Smooth muscle cell of the brain vasculature (primary cell): ENCODE measurements at regions not wholly inside any gene's neighbourhood (a gene's known extent, or its start where the extent isn't known, plus 50 kb on each side); places are given as distances from the start of the nearest gene placed in this dataset.

Source experiments
- DNase-seq: peaks from one replicate; pipeline ENCODE4 v3.0.0-alpha.2; 2012; ENCODE audit warnings: low read depth, low spot score

DNA sequence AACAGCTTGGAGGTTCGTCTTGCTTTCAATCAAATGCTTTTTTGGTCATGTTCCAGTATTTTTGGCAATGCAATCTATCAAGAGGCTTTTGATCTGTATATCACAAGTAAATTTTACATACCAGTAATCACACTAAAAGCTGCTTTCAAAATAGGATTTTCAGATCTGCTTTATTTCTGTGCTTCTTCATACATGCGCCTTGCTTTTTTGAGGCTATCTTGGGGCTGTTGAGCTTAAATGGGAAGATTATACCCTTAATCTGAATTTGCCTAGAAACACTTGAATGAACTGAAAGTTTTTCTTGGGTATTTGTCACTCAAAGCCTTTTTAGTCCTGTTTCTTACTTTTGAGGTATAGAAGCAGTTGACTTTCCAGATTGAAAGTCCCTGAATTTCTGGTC is 62.1 kb upstream of the DCBLD2 start:
- no peak for DNase-seq

DNA sequence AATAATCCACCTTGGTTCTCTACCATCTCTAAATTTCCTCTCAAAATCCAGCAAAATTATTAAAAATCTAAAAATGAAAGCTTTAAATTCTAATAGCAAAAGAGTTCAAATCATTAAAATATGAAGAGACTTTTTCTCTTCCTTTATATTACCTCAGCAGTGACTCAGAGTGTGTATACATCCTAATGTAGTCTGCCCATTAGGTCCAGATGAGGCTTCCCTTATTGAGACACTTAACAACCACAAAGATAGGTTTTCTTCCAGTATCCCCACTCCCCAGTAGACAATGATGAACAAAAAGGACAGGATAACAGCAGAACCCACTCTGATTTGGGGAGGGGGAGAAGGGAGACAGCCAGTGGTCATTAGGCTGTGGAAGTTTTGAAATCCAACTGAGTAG is 61.5 kb upstream of the DCBLD2 start:
- DNase-seq = no peak

DNA sequence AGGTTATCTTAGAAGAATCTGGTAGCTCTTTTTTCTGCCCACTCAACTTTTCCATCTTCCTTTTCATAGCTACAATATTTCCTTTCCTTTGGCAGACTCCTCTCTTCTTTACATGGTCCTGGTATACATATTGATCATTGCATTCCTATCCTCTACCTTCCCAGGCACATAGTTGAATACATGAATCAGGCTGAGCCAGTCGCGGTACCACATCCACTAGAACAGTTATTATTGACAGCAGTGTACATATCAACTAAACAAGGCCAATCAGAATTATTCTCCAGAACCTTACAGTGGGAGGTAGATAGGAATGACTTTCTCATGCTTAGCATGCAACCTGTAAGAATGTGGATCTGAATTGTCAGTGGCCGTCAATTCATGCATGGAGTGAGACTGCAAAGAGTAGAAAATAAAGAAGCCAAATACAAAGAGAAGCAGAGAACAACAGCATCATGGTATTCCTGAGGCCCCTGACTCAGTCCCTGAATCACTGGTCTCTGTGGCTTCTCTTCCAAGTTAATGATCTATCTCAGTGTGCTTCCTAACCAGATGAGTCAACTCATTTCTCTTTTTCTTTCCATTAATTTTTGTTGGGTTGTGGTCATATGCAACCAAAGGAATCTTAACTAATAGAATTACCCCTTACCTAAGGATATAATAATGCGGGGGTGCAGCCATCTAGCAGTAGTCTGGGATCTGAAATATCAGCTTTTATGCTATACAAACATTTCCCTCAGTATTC is 60.9 kb upstream of the DCBLD2 start:
- DNase-seq = no peak

DNA sequence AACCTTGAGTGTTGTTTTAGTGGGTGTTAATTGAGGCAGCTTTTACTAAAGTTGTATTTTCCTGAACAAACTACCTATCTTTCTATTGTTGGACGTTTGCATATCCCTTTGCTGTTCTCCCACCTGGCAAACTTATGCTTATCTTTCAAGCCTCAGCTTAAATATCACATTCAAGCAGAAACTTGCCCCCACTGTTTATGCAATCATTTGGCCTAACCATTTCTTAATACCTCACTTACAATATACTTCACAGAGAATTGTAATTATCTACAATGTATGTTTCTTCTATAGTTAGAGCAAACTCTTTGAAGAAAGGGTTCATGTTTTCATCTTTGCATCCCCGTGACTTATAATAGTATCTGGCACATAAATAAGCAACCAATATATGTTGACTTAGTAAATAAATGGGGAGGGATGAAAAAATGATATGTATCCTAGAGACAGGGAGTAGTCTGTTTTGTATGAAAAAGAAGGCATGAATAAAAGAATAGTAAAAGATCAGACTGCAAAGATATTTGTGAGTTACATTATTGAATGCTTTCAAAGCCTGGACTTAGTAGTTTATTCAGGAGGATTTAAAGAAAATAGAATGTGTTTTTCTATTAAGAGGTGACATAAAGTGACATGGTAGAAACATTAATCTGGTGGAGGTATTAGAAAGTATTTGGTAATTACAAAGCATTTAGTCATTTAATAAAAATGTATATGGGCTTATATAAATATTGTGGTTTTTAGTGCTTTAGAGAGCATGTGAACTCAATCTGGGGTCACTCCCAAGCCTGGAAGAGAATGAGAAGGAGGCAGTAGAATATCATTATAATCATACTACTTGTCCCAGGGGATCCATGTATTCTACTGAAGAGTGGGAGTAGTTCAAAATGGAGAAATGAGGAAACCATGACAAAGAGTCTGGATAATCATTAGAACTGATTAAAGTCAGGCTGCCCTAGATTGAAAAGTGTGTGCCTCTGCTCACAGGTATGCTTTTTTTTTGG is 60.0 kb upstream of the DCBLD2 start:
- DNase-seq = peak; percentile 68

DNA sequence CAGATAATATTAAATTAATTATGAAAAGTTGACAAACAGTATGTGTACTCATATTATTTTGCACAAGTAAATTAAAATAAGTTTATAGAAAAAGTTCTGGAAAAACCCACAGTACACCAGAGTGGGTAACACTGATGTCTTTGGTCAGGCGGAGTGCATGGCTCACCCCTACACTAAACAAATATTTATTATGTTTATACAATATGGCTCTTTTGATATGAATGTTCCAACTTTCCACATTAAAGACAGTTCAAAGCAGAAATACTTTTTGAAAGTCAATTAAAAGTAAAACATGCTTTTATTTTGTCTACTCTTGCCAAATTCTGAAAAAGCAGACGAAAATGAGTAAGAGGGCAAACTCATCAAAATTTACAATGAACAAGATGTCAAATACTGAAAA is 56.2 kb upstream of the DCBLD2 start:
- DNase-seq = no peak

DNA sequence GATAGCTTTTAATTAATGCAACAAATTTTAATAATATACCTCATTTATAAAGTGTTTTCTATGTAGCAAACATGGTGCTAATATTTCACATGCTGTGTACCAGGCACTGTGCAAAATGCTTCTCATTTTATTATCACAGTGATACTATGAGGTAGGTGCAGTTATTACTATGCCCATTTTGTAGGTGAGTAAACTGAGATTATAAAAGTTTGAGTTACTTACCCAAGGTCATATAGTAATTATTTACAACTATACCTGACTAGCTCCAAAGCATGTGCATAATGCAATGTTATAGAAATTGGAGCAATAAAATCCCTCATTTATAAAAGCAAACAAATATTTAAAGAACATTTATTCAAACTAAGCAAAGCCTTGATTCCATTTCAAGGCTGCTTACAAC is 54.5 kb upstream of the DCBLD2 start:
- no peak for DNase-seq

DNA sequence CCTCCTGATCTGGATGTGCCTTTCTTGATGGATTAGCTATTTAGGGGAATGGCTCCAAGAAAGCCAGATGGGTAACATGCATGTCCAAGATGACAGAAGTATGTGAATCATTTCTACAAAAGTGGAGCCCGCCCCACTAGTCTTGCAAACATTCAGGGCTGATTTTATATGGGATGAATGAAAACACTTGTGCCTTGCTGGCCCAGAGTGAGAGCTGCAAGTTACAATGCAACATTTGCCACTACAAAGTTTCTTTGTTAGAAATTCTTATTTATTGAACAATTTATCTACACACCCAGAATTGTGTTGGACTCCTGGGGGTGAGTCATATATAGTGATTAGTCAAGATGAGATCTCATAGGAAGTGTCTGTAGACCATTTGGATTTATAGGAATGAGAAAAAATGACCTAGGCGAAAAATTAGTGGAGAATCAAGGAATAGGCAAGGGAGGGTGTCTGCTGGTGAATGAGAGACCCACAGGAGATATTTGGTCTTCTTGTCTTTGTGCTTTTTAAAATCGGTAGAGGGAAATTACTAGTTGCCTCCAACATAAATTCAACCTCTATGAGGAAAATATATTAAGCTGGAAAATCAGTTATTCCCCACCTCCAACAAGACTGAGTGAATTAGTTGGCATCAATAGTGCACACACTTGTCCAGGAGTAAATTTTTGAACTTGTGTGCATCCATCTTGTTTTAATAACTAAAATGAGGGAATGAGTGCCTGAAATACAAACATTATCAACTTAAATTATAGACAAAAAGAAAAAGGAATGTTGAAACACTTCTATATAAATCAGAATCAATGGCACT is 53.5 kb upstream of the DCBLD2 start:
- no peak for DNase-seq

DNA sequence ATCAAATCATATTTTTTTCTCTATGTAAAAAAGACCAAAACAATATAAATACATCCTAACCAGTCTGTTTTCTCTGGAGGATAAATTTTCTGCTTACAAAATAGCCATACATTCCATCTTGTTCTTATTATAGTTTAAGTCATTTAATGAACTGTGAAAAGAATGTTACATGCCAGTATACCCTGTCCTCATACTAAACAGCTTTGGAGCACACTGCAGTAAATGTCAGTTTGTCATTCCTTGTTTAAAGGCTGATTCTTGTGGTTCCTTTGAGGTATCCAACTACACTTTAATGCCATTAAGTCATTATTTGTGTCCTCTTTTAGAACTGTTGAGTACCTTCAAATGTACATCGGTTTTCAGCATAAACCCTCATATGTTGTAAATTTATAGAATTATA is 52.7 kb upstream of the DCBLD2 start:
- no peak for DNase-seq

DNA sequence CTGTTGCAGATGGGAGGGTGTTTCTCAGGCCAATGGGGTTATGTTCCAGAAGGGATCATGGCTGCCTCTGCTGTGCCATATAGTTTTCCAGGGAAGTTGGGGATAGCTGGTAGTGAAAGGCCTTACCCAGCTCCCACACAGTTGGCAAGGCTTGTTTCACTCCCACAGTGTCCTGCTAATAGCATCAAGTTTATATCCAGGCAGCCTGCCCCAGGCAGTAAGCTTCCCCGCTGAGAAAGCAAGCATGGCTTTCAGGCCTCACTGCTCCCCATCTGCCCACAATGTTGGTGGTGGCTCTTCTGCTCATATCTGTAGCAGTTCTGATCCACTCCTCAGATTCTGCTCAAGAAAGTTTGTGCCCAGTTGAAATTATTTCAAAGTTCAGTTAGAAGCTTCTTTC is 50.9 kb upstream of the DCBLD2 start:
- DNase-seq = no peak
